Keratinocyte (primary cell): ENCODE measurements at regions not wholly inside any gene's neighbourhood (a gene's known extent, or its start where the extent isn't known, plus 50 kb on each side); places are given as distances from the start of the nearest gene placed in this dataset.

Experiments used
- DNase-seq: peaks from one replicate; pipeline ENCODE4 v3.0.0-alpha.2; 2011; ENCODE audit warnings: low read depth, missing footprints, low spot score
- FAIRE-seq: peaks from 2 replicates; lab custom pipeline; 2011; peaks lifted over from hg19 to GRCh38; lab: Jason Lieb, UNC
- H2AFZ ChIP-seq: 2 replicates; pipeline ENCODE4 v1.6.0; 2012; ENCODE audit warnings: low read length, control low read depth, inconsistent platforms; ENCODE audit not compliant: control insufficient read depth
- H3K27ac ChIP-seq: 2 replicates; pipeline ENCODE4 v1.5.1; 2011; ENCODE audit warnings: low read length; ENCODE audit not compliant: control insufficient read depth, insufficient read depth
- H3K27me3 ChIP-seq: 3 replicates; pipeline ENCODE4 v1.6.0; 2011; ENCODE audit warnings: low read length; ENCODE audit not compliant: control insufficient read depth, insufficient read depth; ENCODE audit errors: extremely low read depth
- H3K36me3 ChIP-seq, 2 experiments: 2 replicates in 1 of 2; 3 replicates in 1 of 2; pipeline ENCODE4 v1.5.1; 2011; ENCODE audit warnings: low read length in 2 of 2, mild to moderate bottlenecking in 1 of 2; ENCODE audit not compliant: control insufficient read depth in 2 of 2, insufficient read depth in 2 of 2; ENCODE audit errors: extremely low read depth in 1 of 2
- H3K4me1 ChIP-seq: 3 replicates; pipeline ENCODE4 v1.5.1; 2011; ENCODE audit warnings: low read length; ENCODE audit not compliant: control insufficient read depth, insufficient read depth; ENCODE audit errors: extremely low read depth
- H3K4me2 ChIP-seq: 3 replicates; pipeline ENCODE4 v1.6.0; 2011; ENCODE audit warnings: low read depth, low read length; ENCODE audit not compliant: control insufficient read depth, insufficient read depth; ENCODE audit errors: extremely low read depth
- H3K4me3 ChIP-seq, 3 experiments: fragments of 200-600 bp in 1 of 3; sonication (generic) in 1 of 3; 2 replicates in 2 of 3; 3 replicates in 1 of 3; pipeline ENCODE4 v1.5.1; 2011 to 2016; ENCODE audit warnings: low read length in 3 of 3, mild to moderate bottlenecking in 3 of 3, control low read depth in 2 of 3, inconsistent platforms in 1 of 3, low read depth in 1 of 3, mixed read lengths in 1 of 3, mixed run types in 1 of 3, moderate library complexity in 1 of 3; ENCODE audit not compliant: control insufficient read depth in 2 of 3, insufficient read depth in 2 of 3; ENCODE audit errors: extremely low read depth in 1 of 3
- H3K79me2 ChIP-seq: 2 replicates; pipeline ENCODE4 v1.6.0; 2012; ENCODE audit warnings: low read length; ENCODE audit not compliant: control insufficient read depth, insufficient read depth
- H3K9ac ChIP-seq: 3 replicates; pipeline ENCODE4 v1.6.0; 2011; ENCODE audit warnings: low read length; ENCODE audit not compliant: control insufficient read depth, insufficient read depth; ENCODE audit errors: extremely low read depth
- H3K9me1 ChIP-seq: 3 replicates; pipeline ENCODE4 v1.6.0; 2011; ENCODE audit warnings: low read length; ENCODE audit not compliant: control insufficient read depth, insufficient read depth; ENCODE audit errors: extremely low read depth
- H3K9me3 ChIP-seq: 2 replicates; pipeline ENCODE4 v1.5.1; 2012; ENCODE audit warnings: low read depth, low read length; ENCODE audit not compliant: control insufficient read depth
- H4K20me1 ChIP-seq: 3 replicates; pipeline ENCODE4 v1.6.0; 2011; ENCODE audit warnings: low read length; ENCODE audit not compliant: control insufficient read depth, insufficient read depth; ENCODE audit errors: extremely low read depth
- EZH2 ChIP-seq: IDR thresholded peaks from one replicate; pipeline ENCODE4 v1.6.1; 2012; ENCODE audit warnings: inconsistent platforms, mild to moderate bottlenecking, low read length, moderate library complexity
- dilution Hi-C: fragments of 300-500 bp; cut with MboI; formaldehyde crosslinking; loops from one replicate; pipeline ENCODE4 v1.7.0; 2020; ENCODE audit warnings: low sequenced_read_pairs; ENCODE audit not compliant: extremely low pct_ligation_motif_present
- TF ChIP-seq, protein P1 (sequence below), 3 experiments: IDR thresholded peaks in 1 of 3; conservative IDR thresholded peaks in 1 of 3; optimal IDR thresholded peaks in 1 of 3; 2 replicates in 2 of 3; 3 replicates in 1 of 3; pipeline versions ENCODE3 to v1.5.1; 2011; ENCODE audit warnings: low read length in 3 of 3, mild to moderate bottlenecking in 3 of 3, moderate library complexity in 2 of 3, control low read depth in 1 of 3, inconsistent platforms in 1 of 3; ENCODE audit not compliant: insufficient read depth in 2 of 3; ENCODE audit errors: extremely low read depth in 1 of 3

DNA sequence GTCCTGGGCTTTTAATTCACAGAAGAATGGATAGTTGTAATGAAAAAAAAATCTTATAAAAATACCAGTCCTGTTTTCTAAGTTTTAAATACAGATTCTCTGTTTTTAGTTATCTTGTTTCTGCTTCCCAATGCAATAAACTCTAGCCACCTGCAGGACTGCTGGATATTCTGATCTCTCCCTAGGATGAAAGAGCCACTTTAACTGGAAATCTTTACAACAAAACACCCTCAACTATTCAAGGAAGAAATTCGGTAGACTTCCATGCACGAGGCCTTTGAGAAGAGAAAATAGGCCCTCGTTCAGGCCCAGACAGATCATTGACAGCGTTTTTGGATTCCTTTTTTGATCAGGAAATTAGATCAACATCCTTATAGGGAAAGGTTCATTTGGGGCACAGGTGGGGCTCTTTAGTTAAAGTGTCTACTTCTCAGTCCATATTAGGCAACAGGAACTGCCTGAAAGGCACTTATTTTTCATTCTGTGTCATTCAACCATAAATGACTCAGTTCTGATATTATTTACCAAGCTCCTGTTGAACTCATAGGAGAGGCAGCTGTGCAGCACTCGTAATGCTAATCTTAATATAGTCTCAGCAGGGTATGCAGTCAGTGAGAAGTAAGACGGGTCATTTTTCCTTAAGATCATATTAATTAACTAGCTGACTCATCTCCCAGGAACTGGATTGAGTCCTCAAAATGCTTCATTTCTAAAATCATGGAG is 71.1 kb upstream of the ERRFI1 start:
- Histone ChIP-seq H3K36me3 (no peaks in the 10 kb centered on the region), H3K4me2 (peak overlapping the region; percentile 92), H3K79me2 (no peaks in the 10 kb centered on the region), H3K4me3 (peak overlapping the region in 2 of 3 experiments; percentile 48 to 66), H2AFZ (no peak overlapping the region), H3K9me3 (no peaks in the 10 kb centered on the region), H3K27me3 (no peaks in the 10 kb centered on the region), H3K27ac (peak overlapping the region; percentile 98), H3K9me1 (no peaks in the 10 kb centered on the region), H3K4me1 (peaks cover 48% of the 10 kb centered on the region), H3K9ac (peak overlapping the region; percentile 79), H4K20me1 (no peaks in the 10 kb centered on the region)
- dilution Hi-C loops, result no loop called here
- peak; percentile 92 for DNase-seq
- TF ChIP-seq EZH2, result no peak
- TF ChIP-seq, protein P1, sequence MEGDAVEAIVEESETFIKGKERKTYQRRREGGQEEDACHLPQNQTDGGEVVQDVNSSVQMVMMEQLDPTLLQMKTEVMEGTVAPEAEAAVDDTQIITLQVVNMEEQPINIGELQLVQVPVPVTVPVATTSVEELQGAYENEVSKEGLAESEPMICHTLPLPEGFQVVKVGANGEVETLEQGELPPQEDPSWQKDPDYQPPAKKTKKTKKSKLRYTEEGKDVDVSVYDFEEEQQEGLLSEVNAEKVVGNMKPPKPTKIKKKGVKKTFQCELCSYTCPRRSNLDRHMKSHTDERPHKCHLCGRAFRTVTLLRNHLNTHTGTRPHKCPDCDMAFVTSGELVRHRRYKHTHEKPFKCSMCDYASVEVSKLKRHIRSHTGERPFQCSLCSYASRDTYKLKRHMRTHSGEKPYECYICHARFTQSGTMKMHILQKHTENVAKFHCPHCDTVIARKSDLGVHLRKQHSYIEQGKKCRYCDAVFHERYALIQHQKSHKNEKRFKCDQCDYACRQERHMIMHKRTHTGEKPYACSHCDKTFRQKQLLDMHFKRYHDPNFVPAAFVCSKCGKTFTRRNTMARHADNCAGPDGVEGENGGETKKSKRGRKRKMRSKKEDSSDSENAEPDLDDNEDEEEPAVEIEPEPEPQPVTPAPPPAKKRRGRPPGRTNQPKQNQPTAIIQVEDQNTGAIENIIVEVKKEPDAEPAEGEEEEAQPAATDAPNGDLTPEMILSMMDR (optimal IDR thresholded peaks at IDR 0.05 in 1 of 3, IDR thresholded peaks at IDR 0.05 in 1 of 3, conservative IDR thresholded peaks at IDR 0.05 in 1 of 3; ENCODE audit: extremely low read depth in 1 of 3, insufficient read depth in 2 of 3, low read length in 3 of 3), result no peak
- FAIRE-seq, result peak; percentile 69

DNA sequence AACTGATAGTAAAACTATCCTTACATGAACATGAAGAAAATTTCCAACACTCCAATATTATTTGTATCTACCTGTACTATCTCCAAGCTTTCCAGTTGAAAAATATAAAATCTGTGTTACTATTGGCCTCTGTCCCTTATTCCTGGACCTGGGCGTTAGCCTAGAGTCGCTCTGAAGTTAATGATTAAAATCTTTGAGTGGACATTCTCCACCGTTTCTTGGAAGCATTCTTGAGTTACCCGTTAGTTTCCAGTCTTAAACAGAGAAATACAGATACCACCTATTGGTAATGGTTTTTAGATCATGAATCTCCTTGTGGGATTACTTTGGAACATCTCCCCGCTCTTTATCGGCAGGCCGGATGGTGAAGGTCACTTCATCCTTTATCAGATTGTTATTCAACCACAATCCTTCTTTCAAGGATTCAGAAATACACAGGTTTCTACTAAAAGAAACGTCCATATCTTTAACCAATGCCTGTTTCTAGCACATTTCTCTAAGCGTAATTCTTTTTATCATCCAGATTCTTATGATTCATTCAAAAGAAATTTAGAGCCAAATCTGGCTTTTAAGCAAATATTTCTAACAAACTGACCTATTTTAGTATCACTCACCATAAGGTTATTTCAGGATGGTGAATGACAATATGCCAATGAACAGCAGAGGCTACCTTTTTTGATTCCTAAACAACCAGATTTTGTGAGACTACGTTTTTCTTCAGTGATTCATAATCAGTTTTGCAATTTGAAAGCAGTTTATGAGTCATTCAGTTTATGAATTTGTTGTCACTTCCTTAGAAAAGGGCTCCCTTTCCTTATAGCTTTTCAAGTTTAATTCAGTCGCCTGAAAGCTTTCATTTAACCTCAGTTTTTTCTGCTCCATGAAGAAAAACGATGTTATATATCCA is 70.2 kb upstream of the ERRFI1 start:
- Histone ChIP-seq H3K4me2 (peak overlapping the region; percentile 92), H4K20me1 (no peaks in the 10 kb centered on the region), H3K4me3 (peak overlapping the region in 2 of 3 experiments; percentile 48 to 66), H3K9ac (peak overlapping the region; percentile 79), H3K4me1 (peaks cover 56% of the 10 kb centered on the region), H3K9me1 (no peaks in the 10 kb centered on the region), H2AFZ (no peak overlapping the region), H3K36me3 (no peaks in the 10 kb centered on the region), H3K9me3 (no peaks in the 10 kb centered on the region), H3K27me3 (no peaks in the 10 kb centered on the region), H3K79me2 (no peaks in the 10 kb centered on the region), H3K27ac (peak overlapping the region; percentile 98)
- no peak for FAIRE-seq
- TF ChIP-seq, protein P1 (optimal IDR thresholded peaks at IDR 0.05 in 1 of 3, IDR thresholded peaks at IDR 0.05 in 1 of 3, conservative IDR thresholded peaks at IDR 0.05 in 1 of 3; ENCODE audit: extremely low read depth in 1 of 3, insufficient read depth in 2 of 3, low read length in 3 of 3), result no peak
- TF ChIP-seq EZH2, result no peak
- dilution Hi-C loops, result no loop called here
- peak; percentile 78 for DNase-seq
